Right atrium auricular region (tissue), 2 donors: ENCODE measurements at regions not wholly inside any gene's neighbourhood (a gene's known extent, or its start where the extent isn't known, plus 50 kb on each side); places are given as distances from the start of the nearest gene placed in this dataset.

Experiments
- DNase-seq: peaks from one replicate; pipeline ENCODE4 v3.0.0-alpha.2; 2019; ENCODE audit warnings: low spot score
- H3K27ac ChIP-seq, 2 donors: fragments of 200-600 bp; sonication (generic); 1 replicate in 1 of 2; 2 replicates in 1 of 2; pipeline ENCODE4 v1.5.1; 2016 to 2019
- H3K27me3 ChIP-seq, 2 donors: fragments of 200-600 bp; sonication (generic); one replicate each; pipeline versions ENCODE4 v1.5.1 to v1.6.0; 2017 to 2019
- H3K36me3 ChIP-seq: fragments of 200-600 bp; sonication (generic); one replicate; pipeline ENCODE4 v1.5.1; 2016
- H3K4me1 ChIP-seq, 2 donors: fragments of 200-600 bp; sonication (generic); one replicate each; pipeline versions ENCODE4 v1.5.1 to v1.6.0; 2017 to 2019
- H3K4me3 ChIP-seq, 2 donors: fragments of 200-600 bp; sonication (generic); 1 replicate in 1 of 2; 2 replicates in 1 of 2; pipeline ENCODE4 v1.5.1; 2017 to 2019; ENCODE audit warnings: mild to moderate bottlenecking in 1 of 2, moderate library complexity in 1 of 2
- H3K9me3 ChIP-seq, 2 donors: fragments of 200-600 bp; sonication (generic); one replicate each; pipeline ENCODE4 v1.5.1; 2019
- CTCF ChIP-seq, 2 donors: fragments of 200-600 bp; sonication (generic); IDR thresholded peaks; one replicate each; pipeline ENCODE4 v1.5.1; 2019; ENCODE audit warnings: antibody characterized with exemption in 2 of 2

- no peaks in the 10 kb centered on the region for H3K27me3 ChIP-seq
- H3K36me3 ChIP-seq: no peaks in the 10 kb centered on the region
- no peaks in the 10 kb centered on the region for H3K9me3 ChIP-seq
- H3K27ac ChIP-seq: no peak overlapping the region
- no peak for DNase-seq
- TF ChIP-seq CTCF (IDR thresholded peaks at IDR 0.05): no peak
- H3K4me3 ChIP-seq: no peak overlapping the region
- H3K4me1 ChIP-seq: no peaks in the 10 kb centered on the region
Measured at GRCh38 chr1:177368255-177368654, 197.5 kb downstream of the BRINP2 start.

GRCh38 chr1:177366091-177366490, 195.3 kb downstream of the BRINP2 start:
- no peak for DNase-seq
- H3K27me3 ChIP-seq: no peaks in the 10 kb centered on the region
- TF ChIP-seq CTCF (IDR thresholded peaks at IDR 0.05): no peak
- H3K9me3 ChIP-seq: no peaks in the 10 kb centered on the region
- no peak overlapping the region for H3K27ac ChIP-seq
- no peaks in the 10 kb centered on the region for H3K36me3 ChIP-seq
- no peaks in the 10 kb centered on the region for H3K4me1 ChIP-seq
- no peak overlapping the region for H3K4me3 ChIP-seq

DNA sequence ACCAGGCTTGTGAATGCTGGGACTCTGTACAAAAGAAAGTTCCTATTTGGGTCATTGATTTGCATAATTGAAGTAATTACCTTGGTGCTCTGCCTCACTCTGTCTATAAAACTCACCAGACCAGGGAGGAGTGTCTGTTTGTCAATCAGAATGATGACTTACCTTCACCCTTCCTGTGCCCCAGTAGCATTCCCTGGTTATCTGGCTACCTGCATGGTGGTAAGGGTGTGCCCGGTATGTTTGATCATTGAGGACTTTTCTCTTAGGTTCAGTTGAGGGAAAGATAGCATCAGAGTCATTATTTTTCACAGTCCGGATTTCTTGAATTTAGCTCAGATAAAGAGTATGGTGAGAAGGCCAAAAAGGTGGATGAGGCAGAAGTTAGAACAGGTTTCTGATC, 190.0 kb downstream of the BRINP2 start:
- no peaks in the 10 kb centered on the region for H3K4me1 ChIP-seq
- no peak overlapping the region for H3K27ac ChIP-seq
- no peaks in the 10 kb centered on the region for H3K27me3 ChIP-seq
- no peak for DNase-seq
- no peaks in the 10 kb centered on the region for H3K9me3 ChIP-seq
- no peak for TF ChIP-seq CTCF (IDR thresholded peaks at IDR 0.05)
- H3K36me3 ChIP-seq: no peaks in the 10 kb centered on the region
- H3K4me3 ChIP-seq: no peak overlapping the region

GRCh38 chr1:177356674-177357435, 186.1 kb downstream of the BRINP2 start:
- Histone ChIP-seq H3K4me1 (no peaks in the 10 kb centered on the region), H3K36me3 (no peaks in the 10 kb centered on the region), H3K27me3 (no peaks in the 10 kb centered on the region), H3K9me3 (no peaks in the 10 kb centered on the region), H3K4me3 (no peak overlapping the region), H3K27ac (no peak overlapping the region)
- no peak for TF ChIP-seq CTCF (IDR thresholded peaks at IDR 0.05)
- no peak for DNase-seq

GRCh38 chr1:177355575-177355974, 184.8 kb downstream of the BRINP2 start:
- no peaks in the 10 kb centered on the region for H3K4me1 ChIP-seq
- H3K4me3 ChIP-seq: no peak overlapping the region
- no peak overlapping the region for H3K27ac ChIP-seq
- H3K36me3 ChIP-seq: no peaks in the 10 kb centered on the region
- H3K27me3 ChIP-seq: no peaks in the 10 kb centered on the region
- DNase-seq: no peak
- no peaks in the 10 kb centered on the region for H3K9me3 ChIP-seq
- TF ChIP-seq CTCF (IDR thresholded peaks at IDR 0.05): peak; percentile 31 to 56

- Histone ChIP-seq H3K9me3 (no peaks in the 10 kb centered on the region), H3K27me3 (no peaks in the 10 kb centered on the region), H3K36me3 (no peaks in the 10 kb centered on the region), H3K27ac (no peak overlapping the region), H3K4me3 (no peak overlapping the region), H3K4me1 (no peaks in the 10 kb centered on the region)
- no peak for DNase-seq
- no peak for TF ChIP-seq CTCF (IDR thresholded peaks at IDR 0.05)
Measured at GRCh38 chr1:177354247-177354646, 183.5 kb downstream of the BRINP2 start.
